ENCODE measurements at regions not wholly inside any gene's neighbourhood (a gene's known extent, or its start where the extent isn't known, plus 50 kb on each side); places are given as distances from the start of the nearest gene placed in this dataset.
"Not testable (repeated sequence)": the region's sequence is repeated elsewhere in the genome, so short reads cannot be mapped to it uniquely, and the experiment has no call there.

DNA sequence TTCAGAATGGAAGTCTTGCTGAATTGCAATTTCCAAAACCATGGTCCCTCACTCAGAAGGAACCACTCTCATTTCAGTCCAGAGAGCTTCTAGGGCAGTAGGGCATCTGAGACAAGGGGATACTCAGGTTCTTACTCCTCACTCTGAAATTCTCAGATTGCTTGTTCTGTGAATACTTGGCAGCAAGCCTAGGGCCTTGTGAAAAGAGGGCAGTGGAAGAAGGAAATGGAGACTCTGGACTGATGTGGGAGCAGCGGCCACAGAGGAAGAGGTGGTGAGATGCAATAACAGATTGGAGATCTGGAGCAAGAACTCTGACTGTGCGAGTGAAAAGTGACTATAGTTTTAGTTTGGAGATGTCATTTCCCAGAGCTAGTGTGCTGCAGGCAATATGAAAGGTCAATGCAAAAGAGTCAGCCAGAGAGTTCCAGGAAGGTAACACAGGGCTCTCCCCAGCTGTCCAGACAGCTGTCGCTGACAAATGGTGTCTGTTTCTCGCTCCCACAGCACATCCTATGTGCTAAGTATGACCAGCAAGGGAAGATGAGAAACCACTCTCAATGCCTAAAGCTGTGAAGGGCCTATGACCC is 291.6 kb upstream of the KIAA1217 start:
- ATAC-seq (no peak), DNase-seq (no peak)
- Histone ChIP-seq H3K4me3 (no peak overlapping the region), H3K27me3 (no peaks in the 10 kb centered on the region), H3K9me3 (no peaks in the 10 kb centered on the region), H3K4me1 (peaks cover 11% of the 10 kb centered on the region), H3K27ac (no peak overlapping the region), H3K36me3 (no peaks in the 10 kb centered on the region)
- TF ChIP-seq, protein P1, sequence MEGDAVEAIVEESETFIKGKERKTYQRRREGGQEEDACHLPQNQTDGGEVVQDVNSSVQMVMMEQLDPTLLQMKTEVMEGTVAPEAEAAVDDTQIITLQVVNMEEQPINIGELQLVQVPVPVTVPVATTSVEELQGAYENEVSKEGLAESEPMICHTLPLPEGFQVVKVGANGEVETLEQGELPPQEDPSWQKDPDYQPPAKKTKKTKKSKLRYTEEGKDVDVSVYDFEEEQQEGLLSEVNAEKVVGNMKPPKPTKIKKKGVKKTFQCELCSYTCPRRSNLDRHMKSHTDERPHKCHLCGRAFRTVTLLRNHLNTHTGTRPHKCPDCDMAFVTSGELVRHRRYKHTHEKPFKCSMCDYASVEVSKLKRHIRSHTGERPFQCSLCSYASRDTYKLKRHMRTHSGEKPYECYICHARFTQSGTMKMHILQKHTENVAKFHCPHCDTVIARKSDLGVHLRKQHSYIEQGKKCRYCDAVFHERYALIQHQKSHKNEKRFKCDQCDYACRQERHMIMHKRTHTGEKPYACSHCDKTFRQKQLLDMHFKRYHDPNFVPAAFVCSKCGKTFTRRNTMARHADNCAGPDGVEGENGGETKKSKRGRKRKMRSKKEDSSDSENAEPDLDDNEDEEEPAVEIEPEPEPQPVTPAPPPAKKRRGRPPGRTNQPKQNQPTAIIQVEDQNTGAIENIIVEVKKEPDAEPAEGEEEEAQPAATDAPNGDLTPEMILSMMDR (IDR thresholded peaks at IDR 0.05) = no peak
- intact Hi-C loops (cut with DNase I) = no loop called here

DNA sequence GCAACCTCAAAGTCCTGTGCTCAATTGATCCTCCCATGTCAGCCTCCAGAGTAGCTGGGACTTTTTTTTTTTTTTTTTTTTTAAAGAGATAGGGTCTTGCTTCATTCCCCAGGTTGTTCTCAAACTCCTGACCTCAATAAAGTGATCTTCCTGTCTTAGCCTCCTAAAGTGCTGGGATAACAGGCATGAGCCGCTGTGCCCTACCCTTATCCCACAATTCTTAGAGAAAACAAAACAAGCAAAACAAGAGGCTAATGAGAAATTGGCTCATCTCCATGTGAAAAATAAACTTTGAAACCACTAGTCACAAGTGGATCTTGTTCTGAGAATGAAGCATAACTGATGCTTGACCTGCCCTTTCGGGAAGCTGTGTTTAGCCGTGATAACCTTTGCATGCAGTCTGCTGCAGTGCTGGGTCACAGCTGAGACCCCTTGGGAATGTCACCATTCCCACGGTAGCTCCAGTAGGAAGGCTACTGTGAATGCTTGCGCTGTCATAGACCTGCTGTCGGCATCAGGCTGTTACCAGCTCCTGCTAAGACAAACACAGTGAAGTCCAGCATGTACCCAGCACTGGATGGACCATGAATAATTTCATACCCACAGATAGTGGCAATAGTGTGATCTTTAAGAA is 290.7 kb upstream of the KIAA1217 start:
- Histone ChIP-seq H3K27me3 (no peaks in the 10 kb centered on the region), H3K27ac (no peak overlapping the region), H3K9me3 (no peaks in the 10 kb centered on the region), H3K4me3 (no peak overlapping the region), H3K4me1 (peaks cover 11% of the 10 kb centered on the region), H3K36me3 (no peaks in the 10 kb centered on the region)
- ATAC-seq (peak; percentile 65), DNase-seq (no peak)
- intact Hi-C loops (cut with DNase I) = no loop called here
- TF ChIP-seq, protein P1 (IDR thresholded peaks at IDR 0.05) = no peak

DNA sequence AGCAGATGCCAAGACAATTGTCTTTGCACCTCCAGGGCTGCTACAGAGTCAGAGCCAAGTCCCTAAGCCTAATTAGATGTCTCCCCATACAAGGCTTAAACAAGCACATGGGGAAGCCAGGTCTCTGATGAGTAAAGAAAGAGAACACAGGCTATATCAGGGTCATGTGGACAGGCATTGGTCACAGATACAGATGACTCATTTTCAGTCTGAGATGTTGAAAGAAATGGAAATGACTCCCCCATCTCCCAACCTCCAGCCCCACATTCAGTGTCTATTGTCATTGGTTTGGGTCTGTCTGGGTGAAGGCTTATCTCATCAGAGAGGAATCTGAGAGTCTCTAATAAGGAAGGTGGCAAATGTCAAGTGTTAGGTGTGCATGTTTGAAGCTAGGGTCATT is 290.1 kb upstream of the KIAA1217 start:
- H3K9me3 ChIP-seq = no peaks in the 10 kb centered on the region
- H3K27me3 ChIP-seq = no peaks in the 10 kb centered on the region
- H3K4me3 ChIP-seq = no peak overlapping the region
- intact Hi-C loops (cut with DNase I) = no loop called here
- TF ChIP-seq, protein P1 (IDR thresholded peaks at IDR 0.05) = no peak
- H3K36me3 ChIP-seq = no peaks in the 10 kb centered on the region
- no peak for DNase-seq
- H3K27ac ChIP-seq = no peak overlapping the region
- peaks cover 11% of the 10 kb centered on the region for H3K4me1 ChIP-seq
- ATAC-seq = peak; percentile 29

DNA sequence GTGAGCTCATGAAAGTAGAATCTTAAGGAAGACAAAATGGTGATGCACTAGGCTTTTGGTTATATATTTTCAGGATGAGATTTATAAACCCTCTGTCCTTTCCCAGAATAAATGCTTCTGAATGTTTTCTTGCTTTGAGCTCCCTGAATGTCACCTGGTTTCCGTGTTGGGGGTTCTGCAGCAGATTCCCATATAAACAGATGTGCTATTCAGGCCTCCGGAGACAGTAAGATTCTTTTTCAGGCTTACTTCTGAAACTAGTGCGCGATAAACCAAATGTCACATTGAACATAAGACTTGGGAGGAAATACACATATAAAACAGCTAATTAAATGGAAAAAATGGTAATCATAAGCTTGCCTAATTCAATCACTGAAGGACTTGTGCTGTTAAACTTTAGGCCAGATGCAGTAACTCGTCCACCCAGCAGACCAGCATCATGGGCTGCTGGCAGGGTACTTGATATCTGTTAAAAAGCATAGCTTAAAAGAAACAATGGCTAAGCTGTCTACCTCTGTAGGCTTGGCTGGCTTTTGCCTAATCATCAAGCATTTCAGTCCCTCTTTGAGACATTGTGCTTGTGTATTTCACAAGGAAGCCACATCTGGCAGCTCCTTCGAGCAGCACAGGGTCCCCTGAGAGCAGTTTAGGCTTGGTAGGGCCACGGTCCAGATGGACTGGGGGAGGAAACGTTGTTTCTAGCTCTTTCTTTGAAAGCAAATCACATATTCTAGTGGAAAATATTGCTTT is 281.2 kb upstream of the KIAA1217 start:
- no peak for DNase-seq

DNA sequence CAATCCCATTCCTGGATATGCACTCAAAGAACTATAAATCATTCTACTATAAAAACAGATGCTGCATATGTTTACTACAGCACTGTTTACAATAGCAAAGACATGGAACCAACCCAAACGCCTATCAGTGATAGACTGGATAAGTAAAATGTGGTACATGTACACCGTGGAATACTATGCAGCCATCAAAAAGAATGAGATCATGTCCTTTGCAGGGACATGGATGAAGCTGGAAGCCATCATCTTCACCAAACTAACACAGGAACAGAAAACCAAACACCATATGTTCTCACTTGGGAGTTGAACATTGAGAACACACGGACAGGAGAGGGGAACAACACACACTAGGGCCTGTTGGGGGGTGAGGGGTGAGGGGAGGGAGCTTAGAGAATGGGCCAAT is 274.9 kb upstream of the KIAA1217 start:
- H3K4me3 ChIP-seq, H3K27me3 ChIP-seq, ATAC-seq: not testable (repeated sequence)

More for the DNA sequence above, 281.2 kb upstream of the KIAA1217 start:
- TF ChIP-seq, protein P1 (IDR thresholded peaks at IDR 0.05) = no peak
- no peaks in the 10 kb centered on the region for H3K36me3 ChIP-seq
- no peak overlapping the region for H3K27ac ChIP-seq
- no peaks in the 10 kb centered on the region for H3K27me3 ChIP-seq
- ATAC-seq = no peak
- no peaks in the 10 kb centered on the region for H3K9me3 ChIP-seq
- H3K4me1 ChIP-seq = no peaks in the 10 kb centered on the region
- intact Hi-C loops (cut with DNase I) = no loop called here
- no peak overlapping the region for H3K4me3 ChIP-seq

DNA sequence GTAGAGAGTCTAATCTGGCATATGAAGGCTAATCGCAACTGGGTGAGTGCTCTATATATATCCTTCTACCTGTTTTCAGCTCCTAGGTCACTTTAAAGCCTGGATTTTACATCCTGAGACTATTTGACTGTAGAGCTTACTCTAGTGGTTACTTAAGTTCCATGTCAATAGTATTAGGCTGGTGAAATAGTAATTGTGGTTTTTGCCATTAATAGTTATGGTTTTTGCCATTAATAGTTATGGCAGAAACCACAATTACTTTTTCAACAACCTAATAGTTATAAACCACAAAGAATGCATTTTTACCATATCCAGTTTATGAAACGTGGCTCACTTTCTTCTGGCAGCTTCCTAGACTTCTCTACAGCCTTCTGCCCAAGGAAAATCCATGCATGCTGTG is 263.1 kb upstream of the KIAA1217 start:
- intact Hi-C loops (cut with DNase I) = no loop called here
- Histone ChIP-seq H3K36me3 (no peaks in the 10 kb centered on the region), H3K27ac (no peak overlapping the region), H3K9me3 (no peaks in the 10 kb centered on the region), H3K4me3 (no peak overlapping the region), H3K4me1 (no peaks in the 10 kb centered on the region), H3K27me3 (no peaks in the 10 kb centered on the region)
- DNase-seq (no peak), ATAC-seq (no peak)
- TF ChIP-seq, protein P1 (IDR thresholded peaks at IDR 0.05) = no peak

More for the DNA sequence above, 274.9 kb upstream of the KIAA1217 start:
- DNase-seq; H3K9me3 ChIP-seq; H3K36me3 ChIP-seq; intact Hi-C loops (cut with DNase I); H3K4me1 ChIP-seq; H3K27ac ChIP-seq: not testable (repeated sequence)

All from upper lobe of right lung (tissue), 1 donor.